ENCODE measurements at regions not wholly inside any gene's neighbourhood (a gene's known extent, or its start where the extent isn't known, plus 50 kb on each side); places are given as distances from the start of the nearest gene placed in this dataset.
"Not testable (repeated sequence)": the region's sequence is repeated elsewhere in the genome, so short reads cannot be mapped to it uniquely, and the experiment has no call there.

- no peak for DNase-seq (ENCODE audit: low spot score)
Measured at GRCh38 chr1:242629396-242629795, 104.9 kb upstream of the PLD5 start.

DNA sequence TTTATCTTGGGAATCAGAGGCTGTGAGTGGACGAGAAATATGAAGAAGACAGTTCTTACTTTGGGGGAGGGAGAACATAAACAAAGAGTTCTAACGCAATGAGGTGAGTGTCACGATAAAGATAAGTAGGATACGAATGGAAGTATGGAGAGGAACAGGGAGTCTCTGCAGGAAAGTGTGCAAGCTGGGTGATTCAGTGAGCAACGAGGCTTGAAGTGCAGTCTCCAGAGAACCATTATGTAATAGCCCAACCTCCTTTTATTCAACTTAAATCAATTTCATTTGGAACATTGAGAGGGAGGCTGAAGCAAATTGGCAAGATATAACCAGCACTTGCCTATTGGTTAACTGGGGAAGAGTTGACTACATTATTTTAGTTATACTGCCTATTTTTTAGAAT is 99.3 kb upstream of the PLD5 start:
- DNase-seq (ENCODE audit: low spot score), result no peak

- no peak for DNase-seq (ENCODE audit: low spot score)
Measured at GRCh38 chr1:242623119-242623518, 98.6 kb upstream of the PLD5 start.

GRCh38 chr1:242613266-242613815 is 88.8 kb upstream of the PLD5 start:
- DNase-seq (ENCODE audit: low spot score), result no peak

GRCh38 chr1:242610209-242610608 is 85.7 kb upstream of the PLD5 start:
- DNase-seq (ENCODE audit: low spot score), result no peak

DNA sequence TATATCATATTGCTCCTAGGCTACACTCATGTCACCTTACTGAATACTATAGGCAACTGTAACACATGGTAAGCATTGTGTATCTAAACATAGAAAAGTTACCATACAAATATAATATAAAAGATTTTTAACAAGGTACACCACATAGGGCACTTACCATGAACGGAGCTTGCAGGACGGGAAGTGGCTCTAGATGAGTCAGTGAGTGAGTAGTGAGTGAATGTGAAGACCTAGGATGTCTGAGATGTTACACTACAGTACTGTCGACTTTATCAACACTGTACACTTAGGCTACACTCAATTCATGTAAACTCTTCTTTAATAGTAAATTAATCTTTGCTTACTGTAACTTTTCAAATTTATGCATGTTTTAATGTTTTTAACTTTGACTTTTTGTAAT is 81.0 kb upstream of the PLD5 start:
- DNase-seq (ENCODE audit: low spot score), result no peak

- DNase-seq (ENCODE audit: low spot score), result no peak
Measured at GRCh38 chr1:242602001-242602400, 77.5 kb upstream of the PLD5 start.

GRCh38 chr1:242593756-242594155 is 69.3 kb upstream of the PLD5 start:
- not testable (repeated sequence) for DNase-seq (ENCODE audit: low spot score)

DNA sequence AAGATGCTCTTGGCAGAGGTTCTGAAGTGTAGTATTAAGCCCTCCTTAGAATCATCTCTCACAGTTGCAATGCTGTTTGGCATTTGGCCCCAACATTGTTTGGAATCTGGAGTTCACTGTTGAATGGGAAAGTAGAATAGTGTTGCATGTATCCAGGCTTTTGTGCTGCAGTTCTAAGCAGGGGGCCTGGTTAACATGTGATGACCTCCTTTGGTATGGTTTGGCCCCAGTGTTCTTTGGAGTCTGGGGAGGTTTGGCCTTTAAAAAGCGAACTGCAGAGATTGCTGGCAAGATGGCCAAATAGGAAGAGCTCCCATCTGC is 61.8 kb upstream of the PLD5 start:
- DNase-seq (ENCODE audit: low spot score), result no peak

DNA sequence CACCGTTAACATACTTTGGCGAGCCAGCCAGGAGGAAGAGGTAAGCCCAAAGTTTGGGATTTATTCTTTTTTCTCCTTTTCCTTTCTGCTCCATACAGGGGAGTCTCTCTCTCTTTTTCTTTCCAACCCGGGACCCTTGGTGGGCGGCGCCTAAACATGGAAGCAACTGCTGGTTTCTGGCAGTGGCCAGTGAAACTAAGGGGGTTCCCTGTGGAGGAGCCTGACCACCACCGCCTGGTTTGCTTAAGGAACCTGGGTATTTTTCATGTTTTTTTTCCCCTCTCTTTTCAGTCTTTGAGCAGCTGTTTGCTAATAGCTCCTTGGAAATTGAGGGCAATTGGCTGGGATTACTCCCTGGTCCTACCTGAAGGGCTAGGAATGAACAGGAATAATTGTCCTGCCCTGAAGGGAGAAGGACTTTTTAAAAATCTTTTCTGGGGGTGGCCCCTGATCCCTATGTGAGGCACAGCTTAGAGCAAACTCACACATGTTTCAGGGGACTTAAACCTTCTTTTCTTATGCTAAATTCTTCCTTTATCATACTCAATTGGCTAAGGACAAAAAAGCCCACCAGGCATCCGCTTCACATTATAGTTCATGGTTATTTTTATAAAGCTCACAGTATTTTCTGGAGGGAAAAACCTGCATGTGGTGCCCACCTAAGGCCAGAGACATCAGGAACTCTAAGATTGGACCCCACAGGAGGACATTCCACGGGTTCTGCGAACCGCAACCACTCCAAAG is 61.3 kb upstream of the PLD5 start:
- DNase-seq (ENCODE audit: low spot score), result no peak

DNA sequence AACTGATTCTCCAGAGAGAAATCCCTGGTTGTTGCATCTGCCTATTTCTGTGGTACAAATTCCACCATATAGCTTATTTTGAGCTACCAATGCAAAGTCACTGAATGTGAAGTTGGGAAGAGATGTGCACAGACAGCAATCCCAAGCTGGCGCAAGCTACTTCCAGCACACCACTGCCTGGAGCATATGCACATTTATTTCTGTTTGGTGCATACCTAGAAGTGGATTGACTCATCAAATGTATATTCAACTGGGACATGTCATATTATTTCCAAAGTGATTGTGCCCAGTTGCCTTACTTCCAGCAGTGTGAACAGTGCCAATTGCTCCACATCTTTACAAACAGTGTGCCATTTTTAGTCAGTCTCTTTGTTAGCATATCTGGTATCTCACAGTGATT is 58.2 kb upstream of the PLD5 start:
- no peak for DNase-seq (ENCODE audit: low spot score)

GRCh38 chr1:242579528-242580235 is 55.2 kb upstream of the PLD5 start:
- DNase-seq (ENCODE audit: low spot score), result no peak

Data from mucosa of gallbladder (tissue), 1 donor.